Lower lobe of right lung (tissue), 2 donors: ENCODE measurements at regions not wholly inside any gene's neighbourhood (a gene's known extent, or its start where the extent isn't known, plus 50 kb on each side); places are given as distances from the start of the nearest gene placed in this dataset.
"Not testable (repeated sequence)": the region's sequence is repeated elsewhere in the genome, so short reads cannot be mapped to it uniquely, and the experiment has no call there.

Experiments
- ATAC-seq, 2 donors: fragments of 200-7000 bp; cut with Tn5 transposase; one replicate each; pipeline ENCODE4 v1.9.1; 2020 to 2022; ENCODE audit warnings: mild to moderate bottlenecking in 2 of 2, moderate library complexity in 2 of 2
- DNase-seq: peaks from one replicate; pipeline ENCODE4 v3.0.0-alpha.2; 2020
- H3K27ac ChIP-seq: fragments of 200-600 bp; one replicate; pipeline ENCODE4 v1.8.0; 2022
- H3K27me3 ChIP-seq: fragments of 200-600 bp; one replicate; pipeline ENCODE4 v1.8.0; 2022; ENCODE audit warnings: low read depth
- H3K36me3 ChIP-seq: fragments of 200-600 bp; one replicate; pipeline ENCODE4 v1.8.0; 2022; ENCODE audit warnings: mild to moderate bottlenecking
- H3K4me1 ChIP-seq: fragments of 200-600 bp; one replicate; pipeline ENCODE4 v1.8.0; 2022
- H3K4me3 ChIP-seq: fragments of 200-600 bp; one replicate; pipeline ENCODE4 v1.8.0; 2022; ENCODE audit warnings: mild to moderate bottlenecking
- H3K9me3 ChIP-seq: fragments of 200-600 bp; one replicate; pipeline ENCODE4 v1.8.0; 2022
- intact Hi-C: fragments of 100-400 bp; cut with DNase I; formaldehyde crosslinking; loops from one replicate; pipeline ENCODE4 v1.11.0; 2022
- TF ChIP-seq, protein P1 (sequence below): fragments of 200-600 bp; IDR thresholded peaks from one replicate; pipeline ENCODE4 v1.8.0; 2022; ENCODE audit warnings: antibody characterized with exemption, mild to moderate bottlenecking
- donor health status: DM: no; HTN: yes; CAD: no; lungs with severe emphysema.

DNA sequence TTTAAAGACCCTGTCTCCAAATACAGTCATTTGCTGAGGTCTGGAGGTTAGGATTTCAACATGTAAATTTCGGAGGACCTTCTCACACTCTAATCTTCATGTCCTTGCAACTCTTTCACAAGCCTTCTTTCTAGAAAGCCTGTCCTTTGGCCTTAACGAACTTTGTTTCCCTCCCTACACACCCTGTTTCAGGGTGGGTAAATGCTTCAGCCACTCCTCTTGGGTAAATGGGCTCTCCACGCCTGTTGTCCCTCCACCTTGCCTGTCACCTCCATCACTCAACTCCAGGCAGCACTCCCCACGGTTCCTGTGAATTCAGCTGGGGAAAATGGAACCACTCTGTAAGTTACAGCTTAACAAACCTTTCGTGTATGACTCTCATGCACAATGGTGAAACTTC, 84.0 kb upstream of the COG2 start:
- Histone ChIP-seq H3K27me3 (no peaks in the 10 kb centered on the region), H3K36me3 (no peaks in the 10 kb centered on the region), H3K4me1 (no peaks in the 10 kb centered on the region), H3K27ac (no peak overlapping the region), H3K9me3 (no peaks in the 10 kb centered on the region), H3K4me3 (no peak overlapping the region)
- TF ChIP-seq, protein P1, sequence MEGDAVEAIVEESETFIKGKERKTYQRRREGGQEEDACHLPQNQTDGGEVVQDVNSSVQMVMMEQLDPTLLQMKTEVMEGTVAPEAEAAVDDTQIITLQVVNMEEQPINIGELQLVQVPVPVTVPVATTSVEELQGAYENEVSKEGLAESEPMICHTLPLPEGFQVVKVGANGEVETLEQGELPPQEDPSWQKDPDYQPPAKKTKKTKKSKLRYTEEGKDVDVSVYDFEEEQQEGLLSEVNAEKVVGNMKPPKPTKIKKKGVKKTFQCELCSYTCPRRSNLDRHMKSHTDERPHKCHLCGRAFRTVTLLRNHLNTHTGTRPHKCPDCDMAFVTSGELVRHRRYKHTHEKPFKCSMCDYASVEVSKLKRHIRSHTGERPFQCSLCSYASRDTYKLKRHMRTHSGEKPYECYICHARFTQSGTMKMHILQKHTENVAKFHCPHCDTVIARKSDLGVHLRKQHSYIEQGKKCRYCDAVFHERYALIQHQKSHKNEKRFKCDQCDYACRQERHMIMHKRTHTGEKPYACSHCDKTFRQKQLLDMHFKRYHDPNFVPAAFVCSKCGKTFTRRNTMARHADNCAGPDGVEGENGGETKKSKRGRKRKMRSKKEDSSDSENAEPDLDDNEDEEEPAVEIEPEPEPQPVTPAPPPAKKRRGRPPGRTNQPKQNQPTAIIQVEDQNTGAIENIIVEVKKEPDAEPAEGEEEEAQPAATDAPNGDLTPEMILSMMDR: no peak
- intact Hi-C loops: no loop called here
- no peak for ATAC-seq
- no peak for DNase-seq

DNA sequence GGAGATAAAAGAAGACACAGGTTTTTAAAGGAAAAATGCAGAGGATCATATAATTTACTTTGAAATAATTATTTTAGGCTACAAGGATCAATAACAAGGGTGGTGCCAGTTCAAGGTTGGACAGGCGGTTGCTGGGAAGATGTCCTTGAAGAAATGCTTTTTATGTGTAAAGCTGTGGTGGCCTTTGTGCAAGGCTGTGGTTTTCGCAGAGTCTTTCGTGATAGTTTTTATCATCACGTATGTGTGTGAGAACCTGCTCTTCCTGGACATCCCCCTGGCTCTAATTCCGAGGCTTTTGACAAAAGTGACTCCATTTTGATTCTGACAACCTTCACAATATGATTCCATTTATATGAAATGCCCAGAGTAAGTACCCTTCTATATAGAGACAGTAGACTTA, 85.8 kb upstream of the COG2 start:
- Histone ChIP-seq H3K9me3 (no peaks in the 10 kb centered on the region), H3K36me3 (no peaks in the 10 kb centered on the region), H3K27ac (no peak overlapping the region), H3K27me3 (no peaks in the 10 kb centered on the region), H3K4me1 (no peaks in the 10 kb centered on the region), H3K4me3 (no peak overlapping the region)
- DNase-seq (no peak), ATAC-seq (no peak)
- TF ChIP-seq, protein P1: no peak
- intact Hi-C loops: no loop called here

DNA sequence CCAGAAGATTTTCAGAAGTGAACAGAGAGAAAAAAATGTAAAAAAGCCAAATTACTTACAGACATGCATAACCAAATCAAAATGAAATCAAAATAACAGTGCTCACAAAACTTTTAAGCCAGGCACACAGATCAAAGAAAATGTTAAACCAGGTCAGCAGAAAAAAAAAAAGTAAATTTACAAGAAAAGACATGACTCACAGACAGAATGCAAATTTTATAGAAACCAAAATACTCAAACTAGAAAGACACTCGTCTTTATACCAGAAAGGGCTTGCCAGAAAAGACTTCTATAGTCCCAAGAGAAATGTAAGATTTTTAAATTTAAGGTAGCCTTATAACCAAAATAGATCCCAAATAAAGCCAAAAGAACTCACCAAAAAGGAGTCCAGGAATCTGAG, 86.5 kb upstream of the COG2 start:
- Histone ChIP-seq H3K27me3 (no peaks in the 10 kb centered on the region), H3K9me3 (no peaks in the 10 kb centered on the region), H3K4me3 (no peak overlapping the region), H3K27ac (no peak overlapping the region), H3K4me1 (no peaks in the 10 kb centered on the region), H3K36me3 (no peaks in the 10 kb centered on the region)
- TF ChIP-seq, protein P1: no peak
- ATAC-seq: no peak
- intact Hi-C loops: no loop called here
- no peak for DNase-seq

DNA sequence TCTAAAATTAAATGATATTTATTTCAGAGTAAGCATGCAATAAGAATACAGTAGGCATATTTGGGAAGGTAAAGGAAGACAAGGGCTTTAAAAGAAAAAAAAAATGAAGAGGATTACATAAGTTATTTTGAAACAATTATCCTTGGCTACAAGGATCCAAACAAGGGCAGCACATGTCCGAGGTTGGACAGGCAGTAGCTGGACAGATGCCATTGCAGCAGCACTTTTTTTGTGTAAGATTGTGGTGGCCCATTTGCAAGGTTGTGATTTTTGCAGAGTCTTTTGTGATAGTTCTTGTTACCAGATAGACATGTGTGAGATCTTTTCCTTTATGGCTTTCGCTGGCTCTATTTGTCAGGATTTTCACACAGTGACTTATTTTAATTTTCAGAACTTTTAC, 89.4 kb upstream of the COG2 start:
- TF ChIP-seq, protein P1: no peak
- Histone ChIP-seq H3K36me3 (no peaks in the 10 kb centered on the region), H3K4me3 (no peak overlapping the region), H3K4me1 (no peaks in the 10 kb centered on the region), H3K27ac (no peak overlapping the region), H3K9me3 (no peaks in the 10 kb centered on the region), H3K27me3 (no peaks in the 10 kb centered on the region)
- DNase-seq (no peak), ATAC-seq (no peak)
- intact Hi-C loops: no loop called here

DNA sequence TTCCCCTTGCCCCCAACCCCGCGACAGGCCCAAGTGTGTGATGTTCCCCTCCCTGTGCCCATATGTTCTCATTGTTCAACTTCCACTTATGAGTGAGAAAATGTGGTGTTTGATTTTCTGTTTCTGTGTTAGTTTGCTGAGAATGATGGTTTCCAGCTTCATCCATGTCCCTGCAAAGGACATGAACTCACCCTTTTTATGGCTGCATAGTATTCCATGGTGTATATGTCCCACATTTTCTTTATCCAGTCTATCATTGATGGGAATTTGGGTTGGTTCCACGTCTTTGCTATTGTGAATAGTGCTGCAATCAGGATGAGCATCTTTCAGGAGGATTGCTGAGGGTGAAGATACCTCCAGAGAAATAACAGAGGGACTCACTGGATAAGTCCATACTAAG, 91.3 kb upstream of the COG2 start:
- H3K27me3 ChIP-seq, H3K27ac ChIP-seq, DNase-seq, H3K9me3 ChIP-seq, H3K4me3 ChIP-seq, intact Hi-C loops, H3K4me1 ChIP-seq, H3K36me3 ChIP-seq, ATAC-seq: not testable (repeated sequence)

DNA sequence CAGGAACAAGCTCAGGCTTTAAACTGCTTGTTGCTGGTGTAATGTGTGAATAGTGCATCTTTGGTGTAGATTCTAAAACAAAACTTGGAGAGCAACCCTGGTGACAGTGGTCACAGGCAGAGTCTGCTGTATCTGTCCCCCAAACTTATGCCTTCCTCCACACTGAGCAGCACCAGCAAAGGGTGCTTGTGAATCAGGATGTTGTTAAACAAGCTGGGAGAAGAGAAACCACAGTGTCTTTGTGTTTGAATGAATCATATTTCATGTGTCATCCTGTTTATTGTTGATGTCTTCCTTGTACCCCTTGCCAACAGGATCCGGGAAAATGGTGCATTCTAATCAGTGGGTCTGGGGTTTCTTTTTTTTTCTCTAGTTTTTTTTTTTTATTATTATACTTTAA, 91.9 kb upstream of the COG2 start:
- TF ChIP-seq, protein P1: no peak
- Histone ChIP-seq H3K9me3 (no peaks in the 10 kb centered on the region), H3K36me3 (no peaks in the 10 kb centered on the region), H3K4me1 (no peaks in the 10 kb centered on the region), H3K27ac (no peak overlapping the region), H3K27me3 (no peaks in the 10 kb centered on the region), H3K4me3 (no peak overlapping the region)
- intact Hi-C loops: no loop called here
- DNase-seq (no peak), ATAC-seq (no peak)
